Kidney (tissue), 13 donors: ENCODE measurements at regions not wholly inside any gene's neighbourhood (a gene's known extent, or its start where the extent isn't known, plus 50 kb on each side); places are given as distances from the start of the nearest gene placed in this dataset.

Experiments
- DNase-seq, 5 donors: peaks; one replicate each; pipeline ENCODE4 v3.0.0-alpha.2; 2013 to 2020
- FAIRE-seq: peaks from 2 replicates; lab custom pipeline; 2012; peaks lifted over from hg19 to GRCh38; lab: Jason Lieb, UNC
- H3K27ac ChIP-seq, 2 donors: one replicate each; pipeline ENCODE4 v1.7.0; 2013; ENCODE audit warnings: low read depth in 2 of 2, low read length in 2 of 2, inconsistent platforms in 1 of 2
- H3K27me3 ChIP-seq: one replicate; pipeline ENCODE4 v1.7.1; 2013; ENCODE audit warnings: low read length, inconsistent platforms; ENCODE audit not compliant: control insufficient read depth, insufficient read depth
- H3K36me3 ChIP-seq, 3 donors: one replicate each; pipeline versions ENCODE4 v1.7.0 to v1.7.1; 2013; ENCODE audit warnings: low read length in 3 of 3, control low read depth in 1 of 3, inconsistent platforms in 1 of 3; ENCODE audit not compliant: insufficient read depth in 3 of 3, control insufficient read depth in 2 of 3
- H3K4me1 ChIP-seq, 3 donors: one replicate each; pipeline versions ENCODE4 v1.7.0 to v1.7.1; 2013; ENCODE audit warnings: low read length in 3 of 3, inconsistent platforms in 1 of 3, low read depth in 1 of 3; ENCODE audit not compliant: control insufficient read depth in 2 of 3, insufficient read depth in 2 of 3
- H3K4me3 ChIP-seq, 3 donors: one replicate each; pipeline versions ENCODE4 v1.7.0 to v1.8.1; 2013; ENCODE audit warnings: low read length in 3 of 3, control low read depth in 1 of 3, inconsistent platforms in 1 of 3
- H3K9ac ChIP-seq, 3 donors: one replicate each; pipeline versions ENCODE4 v1.7.0 to v1.7.1; 2013; ENCODE audit warnings: low read length in 3 of 3, control low read depth in 1 of 3, inconsistent platforms in 1 of 3
- H3K9me3 ChIP-seq, 3 donors: one replicate each; pipeline versions ENCODE4 v1.7.0 to v1.7.1; 2013; ENCODE audit warnings: low read length in 3 of 3, control low read depth in 1 of 3, inconsistent platforms in 1 of 3; ENCODE audit not compliant: control insufficient read depth in 2 of 3, insufficient read depth in 1 of 3
- intact Hi-C: fragments of 100-400 bp; cut with DNase I; formaldehyde crosslinking; loops from one replicate; pipeline ENCODE4 v1.11.1; 2022
- TF ChIP-seq, protein P1 (sequence below): IDR thresholded peaks from 3 replicates; pipeline ENCODE4 v1.5.1; 2012; ENCODE audit warnings: mild to moderate bottlenecking, moderate library complexity, borderline replicate concordance; ENCODE audit not compliant: insufficient read depth; ENCODE audit errors: extremely low read depth
- donor health status: control.
- donor health status: control.
- donor health status: control.
- donor health status: control.
- donor health status: control.
- donor health status: DM: yes; HTN: yes; CAD: no.
- donor health status: Normal renal cell carcinoma (clear cell type).

DNA sequence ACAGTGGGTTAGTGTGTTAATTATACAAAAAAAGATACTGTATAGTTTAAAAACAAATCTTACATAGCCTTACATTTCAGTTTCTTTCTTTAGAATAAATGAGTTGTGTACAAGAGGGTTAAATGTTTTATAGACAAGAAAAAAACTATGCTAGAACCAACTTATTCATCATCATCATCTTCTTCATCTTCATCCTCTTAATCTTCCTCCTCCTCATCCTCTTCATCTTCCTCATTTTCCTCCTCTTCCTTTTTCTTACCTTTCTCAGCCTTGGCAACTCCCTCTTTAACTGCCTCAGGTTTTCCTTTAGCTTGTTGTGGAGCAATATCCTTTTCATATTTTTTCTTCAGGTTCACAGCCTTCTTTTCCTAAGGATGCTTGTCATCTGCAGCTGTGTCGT is 53.7 kb downstream of the RPS12 start:
- DNase-seq (no peak), FAIRE-seq (no peak)
- no peaks in the 10 kb centered on the region for H3K36me3 ChIP-seq
- no peaks in the 10 kb centered on the region for H3K9me3 ChIP-seq
- intact Hi-C loops, result no loop called here
- no peak overlapping the region for H3K27ac ChIP-seq
- no peak overlapping the region for H3K4me3 ChIP-seq
- no peak overlapping the region for H3K9ac ChIP-seq
- TF ChIP-seq, protein P1, sequence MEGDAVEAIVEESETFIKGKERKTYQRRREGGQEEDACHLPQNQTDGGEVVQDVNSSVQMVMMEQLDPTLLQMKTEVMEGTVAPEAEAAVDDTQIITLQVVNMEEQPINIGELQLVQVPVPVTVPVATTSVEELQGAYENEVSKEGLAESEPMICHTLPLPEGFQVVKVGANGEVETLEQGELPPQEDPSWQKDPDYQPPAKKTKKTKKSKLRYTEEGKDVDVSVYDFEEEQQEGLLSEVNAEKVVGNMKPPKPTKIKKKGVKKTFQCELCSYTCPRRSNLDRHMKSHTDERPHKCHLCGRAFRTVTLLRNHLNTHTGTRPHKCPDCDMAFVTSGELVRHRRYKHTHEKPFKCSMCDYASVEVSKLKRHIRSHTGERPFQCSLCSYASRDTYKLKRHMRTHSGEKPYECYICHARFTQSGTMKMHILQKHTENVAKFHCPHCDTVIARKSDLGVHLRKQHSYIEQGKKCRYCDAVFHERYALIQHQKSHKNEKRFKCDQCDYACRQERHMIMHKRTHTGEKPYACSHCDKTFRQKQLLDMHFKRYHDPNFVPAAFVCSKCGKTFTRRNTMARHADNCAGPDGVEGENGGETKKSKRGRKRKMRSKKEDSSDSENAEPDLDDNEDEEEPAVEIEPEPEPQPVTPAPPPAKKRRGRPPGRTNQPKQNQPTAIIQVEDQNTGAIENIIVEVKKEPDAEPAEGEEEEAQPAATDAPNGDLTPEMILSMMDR, result no peak
- no peaks in the 10 kb centered on the region for H3K4me1 ChIP-seq
- no peaks in the 10 kb centered on the region for H3K27me3 ChIP-seq

DNA sequence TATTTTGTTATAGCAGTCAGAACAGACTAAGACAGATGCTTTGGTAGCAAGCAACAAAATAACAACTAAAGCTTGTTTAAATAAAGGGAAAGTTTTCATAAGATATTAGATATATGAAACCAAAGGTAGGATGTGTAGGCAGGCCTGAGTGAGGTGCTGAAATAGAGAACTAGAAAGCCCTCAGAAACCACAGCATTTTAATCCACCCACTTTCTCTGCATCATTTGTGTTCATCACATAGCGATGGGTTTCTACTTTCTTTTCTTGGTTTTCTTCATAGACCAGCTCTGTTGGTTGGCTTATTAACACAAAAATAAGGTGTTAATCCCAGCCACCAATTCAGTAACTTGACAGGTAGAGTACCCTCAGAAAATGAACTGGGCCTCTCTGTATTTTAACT is 58.6 kb downstream of the RPS12 start:
- Histone ChIP-seq H3K36me3 (no peaks in the 10 kb centered on the region), H3K4me1 (no peaks in the 10 kb centered on the region), H3K27me3 (no peaks in the 10 kb centered on the region), H3K9ac (no peak overlapping the region), H3K9me3 (peaks cover 0 to 8% (median 0%) of the 10 kb centered on the region in 3 donors), H3K4me3 (no peak overlapping the region), H3K27ac (no peak overlapping the region)
- TF ChIP-seq, protein P1, result no peak
- no peak for FAIRE-seq
- no peak for DNase-seq
- intact Hi-C loops, result no loop called here

DNA sequence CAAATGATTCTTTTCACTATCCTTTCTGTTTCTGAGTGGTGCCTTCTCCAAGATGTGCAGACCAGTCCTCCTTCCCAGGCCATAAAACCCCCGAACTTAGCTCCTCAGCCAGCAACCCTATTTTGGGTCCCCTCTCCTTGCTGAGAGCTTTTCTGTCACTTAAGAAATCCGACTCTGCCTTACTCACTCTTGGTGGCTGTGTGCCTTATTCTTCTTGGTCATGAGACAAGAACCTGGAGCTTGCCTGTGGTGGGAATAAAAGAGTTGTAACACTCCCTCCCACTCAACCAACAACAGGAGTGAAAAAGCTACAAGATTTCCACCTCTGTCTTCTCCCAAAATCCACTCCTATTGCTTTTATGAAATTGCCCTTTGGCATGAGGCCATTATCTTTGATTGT is 62.6 kb downstream of the RPS12 start:
- Histone ChIP-seq H3K9me3 (peaks cover 0 to 8% (median 0%) of the 10 kb centered on the region in 3 donors), H3K27ac (no peak overlapping the region), H3K4me3 (no peak overlapping the region), H3K9ac (no peak overlapping the region), H3K27me3 (no peaks in the 10 kb centered on the region), H3K4me1 (no peaks in the 10 kb centered on the region), H3K36me3 (no peaks in the 10 kb centered on the region)
- FAIRE-seq (no peak), DNase-seq (no peak)
- intact Hi-C loops, result no loop called here
- TF ChIP-seq, protein P1, result no peak

DNA sequence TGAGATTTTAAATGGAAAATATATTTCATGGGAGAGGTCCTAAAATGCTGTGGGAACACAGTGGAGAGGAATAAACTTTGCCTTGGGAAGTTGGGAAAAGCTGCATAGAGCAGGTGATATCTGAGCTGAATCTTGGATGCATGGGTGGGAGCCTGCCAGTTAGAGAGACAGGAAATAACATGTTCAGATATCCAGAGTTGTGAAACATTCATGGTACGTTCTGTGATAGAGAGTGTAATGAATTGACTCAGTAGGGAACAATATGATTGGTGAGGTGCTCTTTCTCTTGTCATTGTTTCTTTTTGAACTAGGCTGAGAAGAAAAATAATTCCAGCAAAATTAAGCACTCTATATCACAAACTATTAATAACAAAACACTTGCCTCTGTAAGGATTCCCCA is 72.8 kb downstream of the RPS12 start:
- no peaks in the 10 kb centered on the region for H3K36me3 ChIP-seq
- H3K9me3 ChIP-seq, result no peaks in the 10 kb centered on the region
- no peaks in the 10 kb centered on the region for H3K27me3 ChIP-seq
- no peak overlapping the region for H3K27ac ChIP-seq
- DNase-seq, result no peak
- TF ChIP-seq, protein P1, result no peak
- intact Hi-C loops, result no loop called here
- H3K4me3 ChIP-seq, result no peak overlapping the region
- H3K4me1 ChIP-seq, result no peaks in the 10 kb centered on the region
- no peak for FAIRE-seq
- H3K9ac ChIP-seq, result no peak overlapping the region
